GM12872 (cell line): ENCODE measurements at regions not wholly inside any gene's neighbourhood (a gene's known extent, or its start where the extent isn't known, plus 50 kb on each side); places are given as distances from the start of the nearest gene placed in this dataset.

ENCODE experiments used
- TF ChIP-seq, protein P1 (sequence below): IDR thresholded peaks from 3 replicates; pipeline ENCODE4 v1.5.1; 2011; ENCODE audit warnings: low read depth, mild to moderate bottlenecking, low read length, moderate library complexity; ENCODE audit not compliant: insufficient read depth

DNA sequence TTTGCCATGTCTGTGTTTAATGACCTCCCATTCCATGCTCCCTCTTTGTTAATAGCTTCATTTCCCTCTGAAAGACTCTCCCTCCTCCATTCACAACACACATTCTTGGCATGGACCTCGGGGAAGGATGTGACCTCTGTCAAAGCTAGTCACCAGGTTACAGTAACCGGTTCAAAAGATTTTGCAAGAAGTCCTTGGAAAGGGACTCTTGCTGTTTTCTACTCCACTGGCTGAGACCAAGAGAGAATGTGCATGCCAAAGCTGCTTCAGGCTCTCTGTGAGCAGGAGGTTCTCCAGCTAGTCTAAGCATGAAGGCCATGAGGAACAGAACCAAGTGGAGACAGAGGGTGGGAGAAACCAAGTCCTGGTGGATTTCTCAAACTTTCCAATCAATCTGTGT lies 732.6 kb downstream of the CCSER2 start:
- TF ChIP-seq, protein P1, sequence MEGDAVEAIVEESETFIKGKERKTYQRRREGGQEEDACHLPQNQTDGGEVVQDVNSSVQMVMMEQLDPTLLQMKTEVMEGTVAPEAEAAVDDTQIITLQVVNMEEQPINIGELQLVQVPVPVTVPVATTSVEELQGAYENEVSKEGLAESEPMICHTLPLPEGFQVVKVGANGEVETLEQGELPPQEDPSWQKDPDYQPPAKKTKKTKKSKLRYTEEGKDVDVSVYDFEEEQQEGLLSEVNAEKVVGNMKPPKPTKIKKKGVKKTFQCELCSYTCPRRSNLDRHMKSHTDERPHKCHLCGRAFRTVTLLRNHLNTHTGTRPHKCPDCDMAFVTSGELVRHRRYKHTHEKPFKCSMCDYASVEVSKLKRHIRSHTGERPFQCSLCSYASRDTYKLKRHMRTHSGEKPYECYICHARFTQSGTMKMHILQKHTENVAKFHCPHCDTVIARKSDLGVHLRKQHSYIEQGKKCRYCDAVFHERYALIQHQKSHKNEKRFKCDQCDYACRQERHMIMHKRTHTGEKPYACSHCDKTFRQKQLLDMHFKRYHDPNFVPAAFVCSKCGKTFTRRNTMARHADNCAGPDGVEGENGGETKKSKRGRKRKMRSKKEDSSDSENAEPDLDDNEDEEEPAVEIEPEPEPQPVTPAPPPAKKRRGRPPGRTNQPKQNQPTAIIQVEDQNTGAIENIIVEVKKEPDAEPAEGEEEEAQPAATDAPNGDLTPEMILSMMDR: no peak

DNA sequence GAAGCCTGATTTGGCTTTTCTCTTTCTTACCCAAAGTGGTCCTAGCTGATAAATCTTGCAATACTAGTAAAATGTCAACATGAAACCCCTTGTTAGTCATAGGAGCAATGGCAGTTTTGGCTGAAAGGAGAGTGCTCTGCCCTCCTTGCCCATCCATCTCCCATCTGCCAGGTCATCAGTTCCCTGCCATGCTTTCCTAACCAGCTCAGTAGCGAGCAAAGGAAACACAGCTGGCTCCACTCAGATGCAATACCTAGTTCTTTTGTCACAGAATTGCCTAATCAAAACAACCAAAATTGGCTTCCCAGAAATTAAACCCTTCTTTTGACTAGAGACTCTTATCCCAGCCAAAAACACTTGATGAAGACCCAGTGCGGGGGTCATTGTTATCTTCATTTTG lies 733.0 kb downstream of the CCSER2 start:
- TF ChIP-seq, protein P1: no peak

DNA sequence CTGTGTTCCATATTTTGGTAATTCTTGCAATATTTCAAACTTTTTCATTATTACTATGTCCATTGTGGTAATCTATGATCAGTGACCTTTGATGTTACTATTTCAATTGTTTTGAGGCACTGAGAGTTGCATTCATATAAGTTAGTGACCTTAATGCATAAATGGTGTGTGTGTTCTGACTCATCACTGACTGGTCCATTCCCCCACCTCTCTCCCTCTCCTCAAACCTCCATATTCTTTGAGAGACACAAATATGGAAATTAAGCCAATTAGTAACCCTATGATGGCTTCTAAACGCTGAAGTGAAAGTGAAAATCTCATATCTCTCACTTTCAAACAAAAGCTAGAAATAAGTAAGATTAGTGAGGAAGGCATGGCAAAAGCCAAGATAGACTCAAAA lies 739.6 kb downstream of the CCSER2 start:
- TF ChIP-seq, protein P1: no peak

DNA sequence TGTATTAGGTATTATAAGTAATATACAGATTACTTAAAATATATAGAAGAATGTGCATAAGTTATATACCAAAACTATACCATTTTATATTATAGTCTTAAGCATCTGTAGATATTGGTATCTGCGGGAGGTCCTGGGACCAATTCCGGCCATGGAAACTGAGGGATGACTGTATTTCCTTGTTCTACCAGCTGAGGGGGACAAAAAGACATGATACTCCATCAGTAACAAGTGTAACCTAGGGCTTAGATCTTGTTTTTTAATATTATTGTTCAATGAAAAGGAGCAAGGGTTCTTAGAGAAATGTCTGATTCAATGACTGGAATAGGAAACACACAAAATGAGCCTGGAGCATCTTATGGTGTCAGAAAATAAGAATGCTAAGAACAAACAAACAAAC lies 752.5 kb downstream of the CCSER2 start:
- TF ChIP-seq, protein P1: no peak

DNA sequence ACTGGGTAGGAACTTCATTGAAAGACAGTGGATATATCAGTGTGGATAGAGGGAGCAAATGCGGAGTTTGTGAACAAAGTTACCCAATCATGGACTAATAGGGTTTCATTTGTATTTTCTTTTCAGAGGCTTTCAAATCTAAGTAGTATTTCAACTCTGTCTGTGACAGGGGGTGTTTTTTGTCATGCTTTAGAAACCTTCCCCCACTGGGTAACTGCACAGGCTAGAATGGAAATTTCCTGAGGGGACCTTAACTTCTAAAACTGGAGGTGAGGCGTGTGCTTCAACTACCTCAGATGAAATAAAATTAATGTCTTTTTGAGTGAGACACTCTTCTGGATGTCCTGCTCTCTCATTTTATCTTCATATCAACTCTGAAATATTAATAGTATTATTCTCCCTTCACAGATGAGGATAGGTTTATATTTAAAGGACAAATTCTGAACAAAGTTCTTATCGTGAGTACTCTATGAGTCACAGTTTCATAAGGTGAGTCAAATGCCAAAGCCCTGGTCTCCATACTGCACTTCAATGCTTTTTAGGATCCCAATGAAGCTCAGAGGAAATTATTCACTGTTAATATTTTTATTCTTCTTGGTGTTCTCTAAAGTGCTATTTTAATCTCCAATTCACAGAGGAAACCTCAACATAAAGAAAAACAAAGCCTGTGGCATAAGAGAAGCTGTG lies 770.6 kb downstream of the CCSER2 start:
- TF ChIP-seq, protein P1: no peak

DNA sequence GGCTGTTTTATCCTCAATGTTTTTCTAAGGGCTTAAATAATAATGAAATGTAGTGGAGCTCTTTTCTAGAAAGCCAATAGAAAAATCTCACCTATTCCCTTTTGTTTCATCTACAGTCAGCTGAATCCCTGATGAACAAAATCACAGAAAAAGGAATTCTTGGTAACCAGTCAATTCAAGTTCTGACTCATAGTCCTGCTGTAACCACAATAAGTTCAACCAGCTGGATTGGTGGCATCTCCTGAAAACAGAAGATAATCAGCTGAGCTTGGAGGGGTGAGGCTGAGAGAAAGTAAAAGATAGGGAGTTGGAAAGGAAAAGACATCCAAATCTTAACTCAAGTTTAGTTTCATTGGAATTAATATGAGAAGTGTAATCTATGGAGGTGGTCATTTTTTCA lies 772.1 kb downstream of the CCSER2 start:
- TF ChIP-seq, protein P1: no peak

DNA sequence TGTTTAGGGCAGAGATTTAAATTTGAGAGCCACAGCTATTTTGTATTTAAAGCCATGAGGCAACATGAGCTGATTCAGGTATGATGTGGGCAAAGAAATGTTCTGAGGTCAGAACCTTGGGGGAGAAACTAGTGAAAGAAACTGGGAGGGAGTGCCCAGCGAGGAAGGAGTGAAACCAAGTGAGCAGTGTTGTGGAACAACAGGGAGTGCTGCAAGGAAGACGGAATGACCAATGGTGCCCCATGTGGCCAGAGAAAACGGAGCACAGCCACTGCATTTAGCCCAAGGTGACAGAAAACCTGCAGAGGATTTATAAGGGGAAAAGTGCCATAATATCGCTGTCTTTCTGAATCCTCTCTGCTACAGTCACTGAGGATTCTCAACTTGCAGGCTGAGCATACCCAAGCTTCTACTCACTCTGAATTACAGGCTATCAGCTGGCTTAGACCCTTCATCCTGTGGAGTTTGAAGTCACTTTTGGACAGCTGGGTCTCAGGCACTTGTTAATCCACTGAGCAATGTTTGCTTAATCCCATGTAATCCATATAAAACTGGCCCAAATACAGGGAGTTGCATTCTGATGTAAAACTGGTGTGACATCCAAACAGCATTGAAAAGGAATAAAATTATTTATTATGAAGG lies 777.3 kb downstream of the CCSER2 start:
- TF ChIP-seq, protein P1: peak; percentile 38; the same call in 1 of the 3 replicates
